Neuron (in vitro differentiated cells): ENCODE measurements at regions not wholly inside any gene's neighbourhood (a gene's known extent, or its start where the extent isn't known, plus 50 kb on each side); places are given as distances from the start of the nearest gene placed in this dataset.
"Not testable (repeated sequence)": the region's sequence is repeated elsewhere in the genome, so short reads cannot be mapped to it uniquely, and the experiment has no call there.

Source experiments
- H2AFZ ChIP-seq: one replicate; pipeline ENCODE4 v1.6.1; 2013; ENCODE audit warnings: low read depth, mild to moderate bottlenecking, inconsistent platforms, low read length, moderate library complexity
- H3K27me3 ChIP-seq: one replicate; pipeline ENCODE4 v1.6.1; 2013; ENCODE audit warnings: low read length; ENCODE audit not compliant: insufficient read depth
- H3K36me3 ChIP-seq: one replicate; pipeline ENCODE4 v1.6.1; 2013; ENCODE audit warnings: low read length; ENCODE audit not compliant: insufficient read depth
- H3K4me1 ChIP-seq: one replicate; pipeline ENCODE4 v1.6.1; 2013; ENCODE audit warnings: low read length; ENCODE audit not compliant: insufficient read depth
- H3K4me3 ChIP-seq: 2 replicates; pipeline ENCODE4 v1.5.1; 2013; ENCODE audit warnings: mild to moderate bottlenecking, low read length, moderate library complexity
- H3K9me3 ChIP-seq: one replicate; pipeline ENCODE4 v1.6.1; 2013; ENCODE audit warnings: low read length

GRCh38 chr4:22573198-22573597 is 57.3 kb upstream of the ADGRA3 start:
- no peak overlapping the region for H2AFZ ChIP-seq
- no peak overlapping the region for H3K4me3 ChIP-seq
- H3K9me3 ChIP-seq = no peaks in the 10 kb centered on the region
- H3K4me1 ChIP-seq = no peaks in the 10 kb centered on the region
- H3K36me3 ChIP-seq = no peaks in the 10 kb centered on the region
- H3K27me3 ChIP-seq = no peaks in the 10 kb centered on the region

- H3K27me3 ChIP-seq = no peaks in the 10 kb centered on the region
- no peaks in the 10 kb centered on the region for H3K4me1 ChIP-seq
- H3K36me3 ChIP-seq = no peaks in the 10 kb centered on the region
- H3K4me3 ChIP-seq = no peak overlapping the region
- no peak overlapping the region for H2AFZ ChIP-seq
- no peaks in the 10 kb centered on the region for H3K9me3 ChIP-seq
Measured at GRCh38 chr4:22573641-22574040, 57.8 kb upstream of the ADGRA3 start.

GRCh38 chr4:22574424-22574823 is 58.6 kb upstream of the ADGRA3 start:
- Histone ChIP-seq H3K36me3 (no peaks in the 10 kb centered on the region), H3K27me3 (no peaks in the 10 kb centered on the region)

GRCh38 chr4:22574880-22575279 is 59.0 kb upstream of the ADGRA3 start:
- no peaks in the 10 kb centered on the region for H3K36me3 ChIP-seq
- no peaks in the 10 kb centered on the region for H3K4me1 ChIP-seq
- no peaks in the 10 kb centered on the region for H3K9me3 ChIP-seq

More at GRCh38 chr4:22574424-22574823, 58.6 kb upstream of the ADGRA3 start:
- Histone ChIP-seq H3K9me3 (no peaks in the 10 kb centered on the region), H2AFZ (no peak overlapping the region), H3K4me1 (no peaks in the 10 kb centered on the region), H3K4me3 (no peak overlapping the region)

GRCh38 chr4:22587253-22587652 is 71.4 kb upstream of the ADGRA3 start:
- Histone ChIP-seq H3K27me3 (no peaks in the 10 kb centered on the region), H3K36me3 (no peaks in the 10 kb centered on the region), H2AFZ (no peak overlapping the region), H3K4me1 (no peaks in the 10 kb centered on the region), H3K4me3 (no peak overlapping the region), H3K9me3 (no peaks in the 10 kb centered on the region)

More at GRCh38 chr4:22574880-22575279, 59.0 kb upstream of the ADGRA3 start:
- H2AFZ ChIP-seq = no peak overlapping the region
- H3K4me3 ChIP-seq = no peak overlapping the region
- no peaks in the 10 kb centered on the region for H3K27me3 ChIP-seq

GRCh38 chr4:22593933-22594332 is 78.1 kb upstream of the ADGRA3 start:
- H3K4me1 ChIP-seq = no peaks in the 10 kb centered on the region
- no peak overlapping the region for H3K4me3 ChIP-seq
- no peaks in the 10 kb centered on the region for H3K9me3 ChIP-seq
- H2AFZ ChIP-seq = no peak overlapping the region
- no peaks in the 10 kb centered on the region for H3K36me3 ChIP-seq
- no peaks in the 10 kb centered on the region for H3K27me3 ChIP-seq

GRCh38 chr4:22595684-22596083 is 79.8 kb upstream of the ADGRA3 start:
- Histone ChIP-seq H3K9me3 (no peaks in the 10 kb centered on the region), H2AFZ (no peak overlapping the region), H3K36me3 (no peaks in the 10 kb centered on the region), H3K4me1 (no peaks in the 10 kb centered on the region), H3K4me3 (no peak overlapping the region), H3K27me3 (no peaks in the 10 kb centered on the region)

- Histone ChIP-seq H3K36me3 (no peaks in the 10 kb centered on the region), H2AFZ (no peak overlapping the region), H3K27me3 (no peaks in the 10 kb centered on the region), H3K4me1 (no peaks in the 10 kb centered on the region), H3K4me3 (no peak overlapping the region), H3K9me3 (no peaks in the 10 kb centered on the region)
Measured at GRCh38 chr4:22596409-22596808, 80.5 kb upstream of the ADGRA3 start.

GRCh38 chr4:22597471-22597870 is 81.6 kb upstream of the ADGRA3 start:
- no peaks in the 10 kb centered on the region for H3K9me3 ChIP-seq
- no peaks in the 10 kb centered on the region for H3K4me1 ChIP-seq
- no peak overlapping the region for H3K4me3 ChIP-seq
- H3K36me3 ChIP-seq = no peaks in the 10 kb centered on the region
- H2AFZ ChIP-seq = no peak overlapping the region
- no peaks in the 10 kb centered on the region for H3K27me3 ChIP-seq

GRCh38 chr4:22598113-22599047 is 82.5 kb upstream of the ADGRA3 start:
- not testable (repeated sequence) for H3K27me3 ChIP-seq, H3K4me3 ChIP-seq, H3K9me3 ChIP-seq, H2AFZ ChIP-seq, H3K4me1 ChIP-seq, H3K36me3 ChIP-seq

GRCh38 chr4:22599228-22599928 is 83.5 kb upstream of the ADGRA3 start:
- H2AFZ ChIP-seq, H3K9me3 ChIP-seq, H3K4me3 ChIP-seq, H3K4me1 ChIP-seq, H3K36me3 ChIP-seq, H3K27me3 ChIP-seq: not testable (repeated sequence)

- H3K4me3 ChIP-seq, H3K9me3 ChIP-seq, H3K4me1 ChIP-seq, H2AFZ ChIP-seq, H3K27me3 ChIP-seq, H3K36me3 ChIP-seq: not testable (repeated sequence)
Measured at GRCh38 chr4:22599929-22600432, 84.1 kb upstream of the ADGRA3 start.

- H3K27me3 ChIP-seq, H2AFZ ChIP-seq, H3K4me3 ChIP-seq, H3K4me1 ChIP-seq, H3K36me3 ChIP-seq, H3K9me3 ChIP-seq: not testable (repeated sequence)
Measured at GRCh38 chr4:22601638-22602037, 85.8 kb upstream of the ADGRA3 start.
